PFSK-1 (cell line): ENCODE measurements at regions not wholly inside any gene's neighbourhood (a gene's known extent, or its start where the extent isn't known, plus 50 kb on each side); places are given as distances from the start of the nearest gene placed in this dataset.

ENCODE experiments used
- FOXP2 ChIP-seq: optimal IDR thresholded peaks from 2 replicates; pipeline ENCODE3; 2011; ENCODE audit warnings: borderline replicate concordance, control low read depth, inconsistent platforms; ENCODE audit not compliant: insufficient read depth; ENCODE audit errors: extremely low read length, extremely low read depth
- POLR2AphosphoS5 ChIP-seq: IDR thresholded peaks from 2 replicates; pipeline ENCODE4 v1.6.1; 2012; ENCODE audit warnings: low read depth, mild to moderate bottlenecking, control low read depth, low read length, moderate library complexity
- SIN3A ChIP-seq: IDR thresholded peaks from 2 replicates; pipeline ENCODE4 v1.6.1; 2012; ENCODE audit warnings: mild to moderate bottlenecking, low read length, moderate library complexity, borderline replicate concordance; ENCODE audit not compliant: insufficient read depth
- TAF1 ChIP-seq: IDR thresholded peaks from 2 replicates; pipeline ENCODE4 v1.6.1; 2012; ENCODE audit warnings: low read length, control low read depth, borderline replicate concordance; ENCODE audit not compliant: insufficient read depth
- TF ChIP-seq, protein P1 (sequence below), 2 experiments: IDR thresholded peaks; 2 replicates each; pipeline versions ENCODE4 v1.6.1 to v1.8.0; 2011 to 2012; ENCODE audit warnings: low read depth in 2 of 2, low read length in 2 of 2, control low read depth in 1 of 2, inconsistent platforms in 1 of 2, mild to moderate bottlenecking in 1 of 2, moderate library complexity in 1 of 2; ENCODE audit not compliant: insufficient read depth in 1 of 2

DNA sequence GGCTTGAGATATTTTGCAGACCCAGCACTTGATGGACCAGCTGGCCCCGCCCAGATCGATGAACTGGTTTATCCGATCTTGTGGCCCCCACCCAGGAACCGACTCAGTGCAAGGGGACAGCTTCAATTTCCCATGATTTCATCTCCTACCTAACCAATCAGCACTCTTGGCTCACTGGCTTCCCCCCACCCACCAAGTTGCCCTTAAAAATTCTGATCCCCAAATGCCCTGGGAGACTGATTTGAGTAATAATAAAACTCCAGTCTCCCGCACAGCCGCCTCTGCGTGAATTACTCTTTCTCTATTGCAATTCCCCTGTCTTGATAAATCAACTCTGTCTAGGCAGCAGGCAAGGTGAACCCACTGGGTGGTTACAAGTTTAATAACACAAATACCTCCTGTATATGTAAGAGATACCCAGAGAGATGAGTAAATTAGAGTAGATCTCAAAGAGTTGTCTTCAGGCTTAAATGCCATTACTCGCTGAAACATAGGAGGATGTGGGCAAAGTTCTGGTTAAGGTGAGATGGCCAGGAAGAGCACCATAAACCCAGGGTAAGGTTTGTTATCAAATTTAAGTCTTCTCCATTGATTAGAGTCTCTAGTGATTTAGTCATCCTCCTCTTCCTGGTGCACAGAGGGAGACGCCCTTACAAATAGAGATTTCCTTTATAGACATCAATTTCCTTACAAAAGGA, 222.8 kb downstream of the ARL4C start:
- TF ChIP-seq, protein P1, sequence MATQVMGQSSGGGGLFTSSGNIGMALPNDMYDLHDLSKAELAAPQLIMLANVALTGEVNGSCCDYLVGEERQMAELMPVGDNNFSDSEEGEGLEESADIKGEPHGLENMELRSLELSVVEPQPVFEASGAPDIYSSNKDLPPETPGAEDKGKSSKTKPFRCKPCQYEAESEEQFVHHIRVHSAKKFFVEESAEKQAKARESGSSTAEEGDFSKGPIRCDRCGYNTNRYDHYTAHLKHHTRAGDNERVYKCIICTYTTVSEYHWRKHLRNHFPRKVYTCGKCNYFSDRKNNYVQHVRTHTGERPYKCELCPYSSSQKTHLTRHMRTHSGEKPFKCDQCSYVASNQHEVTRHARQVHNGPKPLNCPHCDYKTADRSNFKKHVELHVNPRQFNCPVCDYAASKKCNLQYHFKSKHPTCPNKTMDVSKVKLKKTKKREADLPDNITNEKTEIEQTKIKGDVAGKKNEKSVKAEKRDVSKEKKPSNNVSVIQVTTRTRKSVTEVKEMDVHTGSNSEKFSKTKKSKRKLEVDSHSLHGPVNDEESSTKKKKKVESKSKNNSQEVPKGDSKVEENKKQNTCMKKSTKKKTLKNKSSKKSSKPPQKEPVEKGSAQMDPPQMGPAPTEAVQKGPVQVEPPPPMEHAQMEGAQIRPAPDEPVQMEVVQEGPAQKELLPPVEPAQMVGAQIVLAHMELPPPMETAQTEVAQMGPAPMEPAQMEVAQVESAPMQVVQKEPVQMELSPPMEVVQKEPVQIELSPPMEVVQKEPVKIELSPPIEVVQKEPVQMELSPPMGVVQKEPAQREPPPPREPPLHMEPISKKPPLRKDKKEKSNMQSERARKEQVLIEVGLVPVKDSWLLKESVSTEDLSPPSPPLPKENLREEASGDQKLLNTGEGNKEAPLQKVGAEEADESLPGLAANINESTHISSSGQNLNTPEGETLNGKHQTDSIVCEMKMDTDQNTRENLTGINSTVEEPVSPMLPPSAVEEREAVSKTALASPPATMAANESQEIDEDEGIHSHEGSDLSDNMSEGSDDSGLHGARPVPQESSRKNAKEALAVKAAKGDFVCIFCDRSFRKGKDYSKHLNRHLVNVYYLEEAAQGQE (IDR thresholded peaks at IDR 0.05; ENCODE audit: insufficient read depth in 1 of 2, low read depth in 2 of 2, low read length in 2 of 2): no peak
- TF ChIP-seq FOXP2 (no peak), SIN3A (no peak), TAF1 (no peak), POLR2AphosphoS5 (no peak)

DNA sequence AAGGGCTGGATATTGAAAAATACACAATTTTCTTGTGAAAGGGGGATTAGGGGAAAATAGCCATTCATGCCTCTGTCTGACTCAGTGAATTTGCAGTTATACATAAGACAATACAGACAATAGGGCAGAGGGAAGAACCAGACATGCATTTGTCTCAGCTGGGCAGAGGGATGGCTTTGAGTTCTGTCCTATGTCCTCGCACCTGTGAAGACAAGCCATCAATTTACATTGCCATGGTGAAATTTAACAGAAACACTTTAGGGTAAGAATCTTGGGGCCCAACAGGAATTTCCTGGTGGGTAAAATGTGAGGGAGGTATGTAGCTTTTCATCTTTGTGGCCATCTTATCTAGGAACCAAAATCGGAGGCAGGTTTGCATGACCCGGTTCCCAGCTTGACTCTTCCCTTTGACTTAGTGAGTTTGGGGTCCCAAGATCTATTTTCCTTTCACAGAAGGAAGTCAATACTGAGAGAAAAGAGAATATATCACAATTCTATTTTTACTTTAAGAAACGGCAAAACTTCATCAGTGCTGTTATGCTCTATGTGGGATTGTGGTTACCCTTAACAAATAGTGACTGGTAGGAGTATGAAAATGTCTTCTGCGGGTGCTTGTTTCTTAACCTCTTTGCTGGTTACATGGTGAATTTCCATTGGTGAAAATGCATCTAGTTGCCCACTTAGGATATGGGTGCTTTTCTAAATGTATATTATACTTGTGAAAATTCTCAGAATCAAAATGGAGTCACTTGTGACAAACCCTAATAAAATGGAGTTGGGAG, 221.8 kb downstream of the SPP2 start:
- TF ChIP-seq FOXP2: no peak
- no peak for TF ChIP-seq SIN3A

- no peak for TF ChIP-seq FOXP2
- no peak for TF ChIP-seq TAF1
- TF ChIP-seq POLR2AphosphoS5: no peak
- TF ChIP-seq, protein P1 (IDR thresholded peaks at IDR 0.05; ENCODE audit: insufficient read depth in 1 of 2, low read depth in 2 of 2, low read length in 2 of 2): no peak
- TF ChIP-seq SIN3A: no peak
Observed at GRCh38 chr2:234271338-234271737, 220.8 kb downstream of the SPP2 start.

DNA sequence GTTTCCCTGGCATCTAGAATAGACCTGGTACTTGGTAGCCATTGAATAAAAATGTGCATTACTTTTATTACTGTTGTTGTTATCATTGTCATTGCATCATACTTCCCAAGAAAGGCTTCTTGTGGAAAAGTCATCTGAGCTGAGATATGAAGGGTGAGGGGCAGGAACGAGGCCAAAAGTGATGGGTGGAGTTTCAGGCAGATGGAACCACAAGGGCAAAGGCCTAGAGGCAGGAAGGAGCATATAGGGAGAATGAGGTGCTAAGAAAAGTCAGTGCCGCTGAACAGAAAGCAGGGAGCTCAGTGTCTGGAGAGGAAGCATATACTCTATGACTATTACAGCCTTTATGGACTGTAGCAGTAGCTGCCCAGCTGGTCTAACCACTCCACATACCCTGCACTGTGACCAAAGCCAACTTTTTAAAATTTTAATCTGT, 219.3 kb downstream of the SPP2 start:
- no peak for TF ChIP-seq SIN3A
- TF ChIP-seq FOXP2: no peak
- TF ChIP-seq TAF1: no peak
- TF ChIP-seq, protein P1 (IDR thresholded peaks at IDR 0.05; ENCODE audit: insufficient read depth in 1 of 2, low read depth in 2 of 2, low read length in 2 of 2): no peak
- TF ChIP-seq POLR2AphosphoS5: no peak

- TF ChIP-seq POLR2AphosphoS5 (no peak), SIN3A (no peak), TAF1 (no peak), FOXP2 (no peak)
- TF ChIP-seq, protein P1 (IDR thresholded peaks at IDR 0.05; ENCODE audit: insufficient read depth in 1 of 2, low read depth in 2 of 2, low read length in 2 of 2): no peak
Observed at GRCh38 chr2:234267534-234267933, 217.0 kb downstream of the SPP2 start.
